HG03460 (cell line): ENCODE measurements at regions not wholly inside any gene's neighbourhood (a gene's known extent, or its start where the extent isn't known, plus 50 kb on each side); places are given as distances from the start of the nearest gene placed in this dataset.
"Not testable (repeated sequence)": the region's sequence is repeated elsewhere in the genome, so short reads cannot be mapped to it uniquely, and the experiment has no call there.

Source experiments
- ATAC-seq: cut with Tn5 transposase; IDR thresholded peaks from one replicate; pipeline ENCODE4 v1.9.1; 2021; ENCODE audit not compliant: unreplicated experiment

DNA sequence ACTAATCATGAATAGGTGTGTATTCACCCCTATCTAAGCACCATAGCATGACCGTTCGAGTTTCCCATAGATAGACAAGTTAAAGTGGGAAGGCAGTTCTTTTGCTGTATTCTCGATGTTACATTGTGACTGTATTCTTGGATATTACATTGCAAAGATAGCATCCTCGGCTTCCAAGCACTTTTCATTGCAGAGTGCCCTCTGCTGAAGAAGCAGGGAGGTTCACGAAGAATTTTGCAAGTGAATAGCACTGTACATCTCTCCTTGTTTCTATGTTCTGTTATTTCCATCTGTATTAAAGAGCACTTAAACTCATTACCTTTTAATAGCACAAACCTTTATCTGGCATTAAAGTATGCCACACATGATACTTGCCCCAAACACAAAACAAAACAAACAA lies 426.7 kb upstream of the ARX start:
- ATAC-seq, result no peak

DNA sequence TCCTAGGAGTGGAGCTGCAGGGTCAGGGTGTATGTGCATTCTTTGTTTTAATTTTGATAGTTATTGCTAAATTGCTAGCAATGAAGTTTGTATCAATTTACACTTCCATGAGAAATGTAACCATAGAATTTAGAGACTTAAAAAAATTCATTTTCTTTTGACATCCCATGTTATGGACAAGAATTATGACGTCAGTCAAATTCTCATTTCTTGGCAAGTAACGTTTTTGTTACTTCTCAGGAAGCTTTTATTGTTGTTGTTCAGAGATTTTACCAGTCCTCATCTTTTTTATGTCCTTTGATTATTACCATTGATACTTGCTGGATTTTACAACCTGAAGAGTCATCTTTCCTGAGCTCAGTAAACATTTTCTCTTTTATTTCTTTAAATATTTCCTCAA lies 417.5 kb upstream of the ARX start:
- ATAC-seq, result no peak

DNA sequence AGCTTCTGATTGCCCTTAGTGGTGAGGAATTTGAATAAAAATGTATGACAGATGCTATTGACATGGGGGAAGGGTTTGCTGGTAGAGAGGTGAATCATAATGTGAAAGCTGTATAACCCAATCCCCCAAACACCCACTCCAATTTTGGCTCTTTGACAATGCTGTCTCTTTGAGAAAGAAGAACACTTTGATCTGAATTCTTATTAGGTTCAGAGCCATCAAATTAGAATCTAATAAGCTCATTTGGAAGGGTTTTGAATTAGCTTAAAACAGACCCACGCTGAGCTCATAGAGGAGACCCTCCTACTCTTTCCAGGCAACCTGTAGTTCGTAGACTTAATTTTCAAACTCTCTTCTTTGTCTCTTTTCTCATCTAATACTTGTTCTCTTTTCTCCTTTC lies 416.6 kb upstream of the ARX start:
- ATAC-seq, result no peak

DNA sequence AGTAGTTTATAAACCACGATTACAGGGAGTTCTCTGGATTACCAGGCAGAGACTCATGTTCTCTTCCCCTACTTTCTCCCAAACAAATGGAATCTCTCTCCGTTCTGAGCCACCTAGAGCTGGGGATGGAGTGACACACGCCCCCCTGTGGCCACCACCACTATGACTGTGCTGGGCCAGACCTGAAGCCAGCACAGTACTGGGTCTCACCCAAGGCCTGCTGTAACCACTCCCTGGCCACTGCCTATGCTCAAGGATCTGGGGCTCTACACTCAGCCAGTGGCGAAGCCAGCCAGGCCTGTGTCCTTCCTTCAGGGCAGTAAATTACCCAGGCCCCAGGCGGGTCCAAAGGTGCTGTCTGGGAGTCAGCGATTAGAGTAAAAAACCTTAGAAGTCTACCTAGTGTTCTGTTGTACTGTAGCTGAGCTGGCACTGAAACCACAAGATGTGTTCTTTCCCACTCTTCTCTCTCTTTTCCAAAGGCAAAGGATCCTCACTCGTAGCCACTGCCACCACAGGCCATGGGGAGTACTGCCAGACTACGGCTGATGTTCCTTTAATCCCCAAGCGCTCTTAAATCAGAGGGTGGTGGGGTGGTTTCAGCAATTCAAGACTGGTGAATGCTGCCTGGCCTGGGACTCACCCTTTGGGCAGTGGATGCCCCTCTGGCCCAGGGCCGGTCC lies 412.2 kb upstream of the ARX start:
- no peak for ATAC-seq

DNA sequence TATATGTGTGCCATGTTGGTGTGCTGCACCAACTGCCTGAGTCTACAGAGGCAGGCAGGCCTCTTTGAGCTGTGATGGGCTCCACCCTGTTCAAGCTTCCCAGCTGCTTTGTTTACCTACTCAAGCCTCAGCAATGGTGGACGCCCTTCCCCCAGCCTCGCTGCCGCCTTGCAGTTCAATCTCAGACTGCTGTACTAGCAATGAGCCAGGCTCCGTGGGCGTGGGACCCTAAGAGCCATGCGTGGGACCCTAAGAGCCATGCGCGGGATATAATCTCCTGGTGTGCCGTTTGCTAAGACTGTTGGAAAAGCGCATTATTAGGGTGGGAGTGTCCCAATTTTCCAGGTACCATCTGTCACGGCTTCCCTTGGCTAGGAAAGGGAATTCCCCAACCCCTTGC lies 388.4 kb upstream of the ARX start:
- ATAC-seq, result not testable (repeated sequence)

DNA sequence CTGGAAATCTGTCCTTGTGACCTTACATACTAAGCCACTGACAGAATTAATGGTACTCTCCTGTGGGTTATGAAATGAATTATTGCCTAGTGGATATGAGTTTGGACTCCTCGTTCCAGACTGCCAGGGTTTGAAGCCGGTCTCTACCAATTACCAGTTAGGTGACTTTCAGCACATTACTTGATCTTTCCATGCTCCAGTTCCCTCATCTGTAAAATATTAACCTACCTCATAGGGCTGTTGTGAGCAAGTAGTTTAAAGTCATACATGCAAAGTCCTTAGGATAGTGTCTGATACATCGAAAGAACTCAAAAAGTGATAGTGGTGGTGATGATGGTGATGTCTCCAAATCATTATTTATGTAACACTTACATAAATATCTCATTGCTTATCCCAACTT lies 373.5 kb upstream of the ARX start:
- ATAC-seq, result no peak

DNA sequence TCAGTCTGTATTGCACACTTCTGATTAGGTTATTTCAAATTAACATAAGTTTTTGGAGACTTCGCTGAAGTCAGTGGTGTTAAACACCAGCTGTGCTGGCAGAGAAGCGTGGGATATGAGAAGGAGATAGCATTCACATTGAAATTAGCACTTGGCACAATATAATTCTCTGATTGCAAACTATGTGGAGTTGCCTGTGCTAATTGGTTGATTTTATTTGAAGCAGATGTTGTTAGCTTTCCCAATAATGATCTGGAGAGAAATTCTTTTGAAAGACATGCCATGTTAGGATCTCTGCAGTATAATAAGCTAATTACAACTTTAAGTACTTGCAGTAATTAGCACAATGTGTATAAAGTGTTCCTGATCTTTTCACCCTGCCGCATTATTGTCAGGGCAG lies 367.4 kb upstream of the ARX start:
- no peak for ATAC-seq

DNA sequence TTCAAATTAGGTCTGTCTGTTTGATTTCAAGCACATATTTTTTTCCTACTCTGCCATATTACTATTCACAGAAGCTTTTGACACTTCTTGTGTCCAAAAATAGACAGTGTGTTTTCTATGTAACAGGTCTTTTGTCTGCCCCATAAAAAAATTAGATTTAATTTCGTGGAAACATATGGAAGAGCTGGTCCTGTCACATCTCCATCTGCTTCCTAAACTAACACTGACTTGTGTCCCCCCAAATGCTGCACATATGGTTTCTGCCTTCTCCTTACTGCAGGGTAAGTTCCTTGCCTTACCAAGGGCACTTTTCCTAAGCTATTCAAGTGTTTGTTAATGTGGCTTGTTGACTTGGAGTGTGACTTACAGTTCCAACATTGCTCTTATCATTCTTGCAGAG lies 340.7 kb upstream of the ARX start:
- ATAC-seq, result no peak

DNA sequence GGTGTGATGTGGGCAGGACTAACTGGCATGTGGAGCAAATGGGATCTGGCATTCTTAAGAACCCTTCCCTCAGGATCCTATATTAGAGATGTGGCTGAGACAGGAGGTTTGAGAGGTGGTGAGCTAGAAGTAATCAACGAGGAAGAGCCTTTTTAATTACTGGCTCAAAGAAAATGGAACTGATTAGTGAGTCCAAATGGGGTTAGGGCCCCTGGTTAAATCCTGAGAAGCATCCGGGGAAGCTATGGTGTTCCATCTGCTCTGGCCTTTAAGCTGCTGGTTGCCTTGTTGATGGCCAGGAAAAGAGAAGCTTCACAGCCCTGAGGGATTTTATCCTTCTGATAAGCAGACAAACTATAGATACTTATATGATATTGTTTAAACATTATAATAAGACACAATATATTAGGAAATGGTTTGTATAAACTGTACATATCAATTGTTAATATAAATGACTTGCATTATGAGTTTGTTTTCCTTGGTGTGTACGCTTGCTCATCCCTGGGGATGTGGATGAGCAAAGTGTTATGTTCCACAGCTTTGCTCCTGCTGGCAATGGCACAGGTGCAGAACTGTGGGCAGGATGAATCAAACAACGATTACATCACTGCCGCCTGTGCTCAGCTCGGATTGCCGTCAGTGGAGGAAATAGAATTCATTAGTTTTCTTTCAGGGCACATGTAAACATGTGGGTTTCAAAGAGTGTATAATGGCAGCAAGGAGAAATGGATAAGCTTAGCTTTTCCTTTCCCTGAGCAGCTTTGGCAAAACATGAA lies 328.6 kb upstream of the ARX start:
- no peak for ATAC-seq

DNA sequence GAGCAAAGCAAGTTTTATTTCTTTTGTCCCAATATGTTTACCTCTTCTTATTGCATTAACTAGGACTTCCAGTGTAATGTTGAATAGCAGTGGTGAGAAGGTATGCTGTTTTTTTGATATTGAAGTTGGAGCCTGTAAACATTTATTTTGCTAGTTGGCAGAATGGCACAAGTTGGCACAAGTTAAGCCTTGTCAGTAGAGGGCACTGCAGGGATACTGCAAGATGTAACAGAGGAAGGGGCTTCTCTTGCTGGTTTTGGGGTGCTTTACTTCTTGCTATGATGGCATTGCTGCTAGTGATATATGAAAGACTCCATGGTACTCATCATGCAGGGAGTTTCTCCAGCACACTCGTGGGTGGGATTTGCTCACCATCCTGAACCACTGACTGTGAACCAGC lies 327.3 kb upstream of the ARX start:
- no peak for ATAC-seq

DNA sequence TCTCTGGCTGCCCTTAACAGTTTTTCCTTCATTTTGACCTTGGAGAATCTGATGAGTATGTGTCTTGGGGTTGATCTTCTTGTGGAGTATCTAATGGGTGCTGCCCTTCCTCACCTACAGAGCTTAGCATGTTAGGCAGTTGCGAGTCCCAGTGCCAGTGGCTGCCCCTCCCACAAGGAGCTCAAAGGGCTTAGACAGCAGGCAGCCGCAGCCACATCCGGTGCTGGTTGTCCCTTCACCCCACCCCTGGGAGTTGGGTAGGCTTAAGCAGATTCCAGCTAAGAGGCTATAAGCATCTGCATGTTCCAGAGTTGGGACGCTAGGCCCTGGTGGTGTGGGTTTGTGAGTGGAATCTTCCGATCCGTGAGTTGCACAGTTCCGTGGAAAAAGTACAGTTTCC lies 322.1 kb upstream of the ARX start:
- ATAC-seq, result no peak

DNA sequence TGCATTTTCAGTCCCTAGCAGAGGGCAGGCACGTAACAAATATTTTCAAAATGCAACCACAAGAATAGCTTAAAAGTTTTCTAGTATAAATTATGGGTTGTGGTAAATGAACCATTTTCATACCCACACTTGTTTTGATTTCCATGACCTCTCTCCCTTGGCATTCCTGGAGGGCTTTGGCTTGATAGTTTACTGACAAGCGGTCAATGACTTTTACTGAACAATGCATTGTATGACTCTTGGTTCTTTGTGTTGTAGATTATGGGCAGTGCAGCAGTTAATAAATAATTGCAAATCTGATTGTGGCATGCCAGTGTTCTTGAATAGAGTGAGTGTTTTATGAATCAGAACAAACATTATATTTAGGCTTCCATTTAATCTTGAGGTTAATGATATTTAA lies 285.2 kb upstream of the ARX start:
- ATAC-seq, result no peak

DNA sequence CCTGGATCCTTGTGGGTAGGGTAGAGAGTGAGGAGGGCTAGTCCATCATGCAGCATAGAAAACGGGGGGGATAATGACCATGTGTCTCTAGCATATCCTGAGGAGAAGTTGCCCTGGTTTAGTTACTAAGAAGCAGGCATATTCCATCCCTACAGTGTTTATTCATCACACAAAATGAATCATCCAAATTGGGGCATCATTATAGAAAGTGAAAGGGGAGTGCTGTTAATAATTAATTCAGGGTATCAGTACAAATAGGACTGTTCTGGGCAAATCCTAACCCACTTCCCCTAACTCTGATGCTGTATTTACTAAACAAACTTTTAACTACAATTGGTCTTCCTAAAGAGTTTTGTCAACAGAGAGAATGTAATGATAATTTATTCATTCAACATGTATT lies 281.1 kb upstream of the ARX start:
- no peak for ATAC-seq

DNA sequence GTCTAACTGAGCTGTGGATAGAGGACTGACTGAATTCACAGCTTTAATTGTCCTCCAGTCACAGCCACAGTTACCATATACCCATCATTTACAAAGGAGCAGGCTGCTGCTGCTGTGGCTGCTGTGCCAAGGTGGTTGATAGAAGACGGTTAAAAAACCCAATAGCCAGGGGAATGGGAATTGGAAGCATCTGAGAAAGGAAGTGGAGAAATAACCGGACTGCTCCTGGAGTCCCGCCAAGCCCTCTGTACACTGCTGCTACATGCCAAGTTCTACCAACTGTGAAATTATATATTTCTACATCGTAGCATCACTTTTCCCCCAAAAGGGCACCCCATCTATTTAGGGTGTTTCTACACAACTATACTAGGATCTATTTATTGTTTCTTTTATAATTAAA lies 279.7 kb upstream of the ARX start:
- no peak for ATAC-seq

DNA sequence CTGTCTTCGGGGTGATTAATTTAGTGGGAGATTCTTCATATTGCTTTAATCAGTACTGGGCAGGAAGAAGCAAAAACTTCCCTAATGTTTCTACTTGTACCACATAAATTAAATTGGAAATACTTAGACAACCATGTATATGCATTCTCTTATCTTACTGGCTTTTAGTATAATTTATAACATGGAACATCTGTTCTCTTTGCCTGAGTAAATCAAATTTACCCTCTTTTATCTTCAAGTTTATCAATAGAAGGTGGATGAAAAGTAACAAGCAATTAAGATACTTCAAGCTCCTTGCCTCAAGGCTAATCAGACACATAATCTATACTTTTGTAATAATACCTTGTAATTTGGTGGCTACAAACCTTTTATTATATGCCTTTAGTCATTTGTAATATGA lies 274.4 kb upstream of the ARX start:
- no peak for ATAC-seq

DNA sequence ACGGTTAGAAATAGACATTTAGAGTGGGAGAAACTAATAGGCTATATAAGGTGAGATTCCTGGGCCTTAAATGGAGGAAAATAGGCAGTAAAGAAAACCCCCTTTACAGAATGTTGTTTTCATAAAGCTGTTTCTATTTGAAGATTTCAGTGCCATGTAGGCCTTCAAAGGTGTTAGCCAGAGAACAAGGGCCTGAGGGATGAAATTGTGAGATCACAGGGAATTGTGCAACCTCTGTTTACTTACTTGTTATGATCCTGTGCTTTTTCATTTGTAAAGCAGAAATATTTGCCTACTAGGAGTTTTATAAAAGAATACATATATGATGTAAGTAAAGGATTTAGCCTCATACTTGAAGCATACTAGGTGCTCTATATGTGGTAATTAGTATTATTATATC lies 272.9 kb upstream of the ARX start:
- no peak for ATAC-seq

DNA sequence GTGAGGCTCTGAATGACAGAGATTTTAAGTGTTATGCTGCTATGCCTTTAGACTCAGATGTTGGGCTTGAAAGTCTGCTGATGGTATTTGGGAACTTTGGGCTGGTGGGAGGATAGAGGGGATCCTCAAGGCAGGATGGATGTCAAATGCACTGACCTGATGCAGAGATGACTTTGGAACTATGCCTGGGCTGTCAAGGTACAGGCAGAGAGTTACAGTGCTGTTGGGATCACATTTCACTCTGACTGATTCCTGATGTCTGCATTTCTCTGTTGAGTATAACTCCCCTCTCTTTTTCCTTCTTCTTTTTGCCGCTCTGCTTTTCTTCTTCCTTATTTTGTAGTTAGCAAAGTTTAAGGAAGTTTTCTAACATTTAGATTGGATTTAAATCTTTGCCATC lies 271.8 kb upstream of the ARX start:
- no peak for ATAC-seq

DNA sequence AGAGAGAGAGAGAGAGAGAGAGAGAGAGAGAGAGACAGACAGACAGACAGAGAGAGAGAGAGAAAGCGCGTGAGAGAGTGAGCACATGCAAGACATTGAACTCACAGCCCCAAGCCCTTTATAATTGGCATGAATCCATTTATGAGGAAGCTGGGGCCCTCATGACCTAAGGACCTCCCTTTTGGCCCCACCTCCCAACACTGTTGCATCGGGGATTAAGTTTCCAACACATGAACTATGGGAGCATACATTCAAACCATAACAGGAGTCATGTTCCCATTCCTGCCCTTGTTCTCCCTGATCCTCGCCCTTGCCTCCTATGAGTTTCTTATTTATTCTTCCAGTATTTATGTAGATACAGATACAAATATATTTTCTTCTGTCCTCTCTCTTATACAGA lies 269.8 kb upstream of the ARX start:
- ATAC-seq, result no peak

DNA sequence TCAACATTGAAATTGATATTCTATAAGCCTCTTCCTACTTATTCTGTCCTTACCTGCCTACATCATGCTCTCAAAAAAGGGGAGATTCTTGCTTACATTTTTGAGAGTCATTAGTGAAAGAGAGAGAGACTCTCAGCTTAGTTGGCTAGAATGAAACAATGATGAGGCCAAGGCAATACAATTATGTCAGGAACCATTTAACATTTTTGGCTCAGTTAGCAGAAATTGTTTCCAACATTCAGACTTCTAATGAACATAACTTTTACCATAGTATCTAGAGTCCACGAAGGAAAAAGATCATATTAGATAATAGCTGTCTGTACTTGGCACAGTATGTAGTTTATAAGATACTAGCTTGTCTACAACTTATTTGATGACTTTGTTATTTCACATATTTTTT lies 263.7 kb upstream of the ARX start:
- no peak for ATAC-seq

DNA sequence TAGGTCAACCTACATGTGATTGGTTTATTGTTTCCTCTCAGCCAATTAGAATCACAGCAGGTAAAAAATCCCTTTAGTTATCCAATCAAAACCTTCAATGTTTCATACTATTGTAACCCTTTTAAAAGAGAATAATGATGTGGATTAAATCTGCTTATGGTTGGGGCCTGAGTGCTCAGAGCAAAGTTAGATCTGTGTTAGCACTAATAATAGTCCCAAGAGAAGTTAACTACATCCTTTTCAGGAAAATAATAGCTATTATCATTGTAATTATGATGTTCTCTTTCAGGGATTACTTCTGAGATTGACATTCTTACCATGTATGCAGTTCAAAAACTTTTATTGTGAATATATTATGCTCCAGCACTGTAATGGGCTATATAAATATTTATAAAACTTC lies 262.6 kb upstream of the ARX start:
- ATAC-seq, result no peak

DNA sequence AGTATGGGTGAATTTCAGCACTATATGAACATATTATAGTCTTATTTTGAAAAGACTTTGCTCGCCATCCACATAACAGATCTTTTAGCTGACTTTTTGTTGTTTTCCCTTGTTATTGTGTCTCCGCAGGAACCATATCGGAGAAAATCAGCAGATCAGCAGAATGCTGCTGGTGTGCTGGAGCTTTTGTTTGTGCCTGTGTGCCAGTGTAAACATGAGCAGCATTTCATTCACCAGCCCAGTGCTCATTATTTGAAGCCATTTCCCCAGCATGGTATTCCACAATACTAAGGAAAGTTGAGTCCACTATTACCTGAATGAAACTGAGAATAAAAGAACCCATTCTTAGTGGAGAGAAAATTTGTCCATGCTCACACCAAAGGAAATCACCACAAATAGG lies 261.8 kb upstream of the ARX start:
- no peak for ATAC-seq

DNA sequence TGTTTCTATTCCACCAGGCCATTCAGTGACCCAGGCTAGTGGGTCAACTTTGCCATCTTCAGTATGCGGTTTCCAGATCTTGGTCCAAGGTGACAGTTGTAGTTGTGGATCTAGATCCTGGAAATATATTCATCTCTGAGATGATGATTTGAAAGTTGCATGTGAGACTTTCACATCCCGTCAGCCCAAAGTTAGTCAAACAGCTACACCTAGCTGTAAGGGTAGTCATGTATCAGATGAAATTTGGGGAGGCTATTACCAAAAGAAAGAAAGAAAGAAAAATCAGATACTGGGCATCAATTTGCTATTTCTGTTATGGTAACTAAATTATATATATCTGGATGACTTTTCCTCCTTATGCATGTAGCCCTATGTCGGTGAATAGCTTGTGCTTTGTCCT lies 259.4 kb upstream of the ARX start:
- no peak for ATAC-seq

DNA sequence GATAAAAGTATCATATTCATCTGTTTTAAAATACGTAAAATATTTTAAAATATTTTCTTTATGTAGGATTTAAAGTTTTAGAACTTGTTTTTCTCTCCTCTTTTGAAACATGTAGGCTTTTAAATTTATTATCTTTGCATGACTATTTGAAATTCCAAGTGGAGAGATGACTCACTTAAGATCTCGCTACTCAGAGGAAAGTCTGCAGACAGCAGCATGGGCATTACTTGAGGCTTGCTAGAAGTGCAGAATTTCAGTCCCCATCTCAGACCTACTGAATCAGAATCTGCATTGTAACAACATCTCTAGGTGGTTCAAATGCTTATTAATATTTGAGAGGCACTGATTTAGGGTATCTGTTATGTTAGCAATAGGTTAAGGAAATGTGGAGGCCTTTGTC lies 225.7 kb upstream of the ARX start:
- ATAC-seq, result no peak
